ENCODE measurements at regions not wholly inside any gene's neighbourhood (a gene's known extent, or its start where the extent isn't known, plus 50 kb on each side); places are given as distances from the start of the nearest gene placed in this dataset.

DNA sequence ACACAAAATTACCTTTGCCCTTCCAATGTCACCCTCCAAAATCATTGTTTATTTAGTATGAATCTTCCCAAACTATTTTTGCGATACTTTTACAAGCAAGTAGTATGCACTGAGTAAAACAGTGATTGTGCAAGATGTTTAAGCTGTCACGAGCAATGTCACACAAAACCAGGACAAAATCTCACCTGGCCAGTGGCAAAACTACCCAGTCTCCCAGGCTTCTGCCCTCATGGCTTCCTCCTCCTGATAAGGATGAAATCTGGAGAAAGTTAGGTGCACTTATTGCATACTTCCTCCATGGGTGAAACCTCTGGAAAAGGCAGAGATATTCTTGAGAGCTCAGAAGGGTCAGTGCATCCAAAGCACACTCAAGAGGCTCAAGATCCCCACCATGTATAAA lies 500.8 kb downstream of the IRS2 start:
- Histone ChIP-seq H3K27ac (no peak overlapping the region), H3K9me3 (no peaks in the 10 kb centered on the region), H3K27me3 (replicated peaks in 1 of 7) (no peaks in the 10 kb centered on the region), H3K4me1 (no peaks in the 10 kb centered on the region), H3K36me3 (no peaks in the 10 kb centered on the region), H3K4me3 (no peak overlapping the region)
- WGBS, 5 donors, result 78 to 88% (median 84%) methylated on average over 2 of the region's 2 CpGs
- intact Hi-C loops (cut with DNase I; ENCODE audit: low total_unique reads), result no loop called here
- TF ChIP-seq POLR2A (IDR thresholded peaks at IDR 0.05) (no peak), POLR2AphosphoS5 (IDR thresholded peaks at IDR 0.05) (no peak)
- TF ChIP-seq, protein P1, sequence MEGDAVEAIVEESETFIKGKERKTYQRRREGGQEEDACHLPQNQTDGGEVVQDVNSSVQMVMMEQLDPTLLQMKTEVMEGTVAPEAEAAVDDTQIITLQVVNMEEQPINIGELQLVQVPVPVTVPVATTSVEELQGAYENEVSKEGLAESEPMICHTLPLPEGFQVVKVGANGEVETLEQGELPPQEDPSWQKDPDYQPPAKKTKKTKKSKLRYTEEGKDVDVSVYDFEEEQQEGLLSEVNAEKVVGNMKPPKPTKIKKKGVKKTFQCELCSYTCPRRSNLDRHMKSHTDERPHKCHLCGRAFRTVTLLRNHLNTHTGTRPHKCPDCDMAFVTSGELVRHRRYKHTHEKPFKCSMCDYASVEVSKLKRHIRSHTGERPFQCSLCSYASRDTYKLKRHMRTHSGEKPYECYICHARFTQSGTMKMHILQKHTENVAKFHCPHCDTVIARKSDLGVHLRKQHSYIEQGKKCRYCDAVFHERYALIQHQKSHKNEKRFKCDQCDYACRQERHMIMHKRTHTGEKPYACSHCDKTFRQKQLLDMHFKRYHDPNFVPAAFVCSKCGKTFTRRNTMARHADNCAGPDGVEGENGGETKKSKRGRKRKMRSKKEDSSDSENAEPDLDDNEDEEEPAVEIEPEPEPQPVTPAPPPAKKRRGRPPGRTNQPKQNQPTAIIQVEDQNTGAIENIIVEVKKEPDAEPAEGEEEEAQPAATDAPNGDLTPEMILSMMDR (IDR thresholded peaks at IDR 0.05 in 8 of 11, conservative IDR thresholded peaks at IDR 0.05 in 3 of 11), result no peak
- DNase-seq, result no peak

- H3K36me3 ChIP-seq, result no peaks in the 10 kb centered on the region
- no peaks in the 10 kb centered on the region for H3K27me3 ChIP-seq (replicated peaks in 1 of 7)
- no peaks in the 10 kb centered on the region for H3K4me1 ChIP-seq
- no peak overlapping the region for H3K27ac ChIP-seq
- H3K4me3 ChIP-seq, result no peak overlapping the region
- DNase-seq, result no peak
- TF ChIP-seq, protein P1 (IDR thresholded peaks at IDR 0.05 in 8 of 11, conservative IDR thresholded peaks at IDR 0.05 in 3 of 11), result no peak
- TF ChIP-seq POLR2AphosphoS5 (IDR thresholded peaks at IDR 0.05) (no peak), POLR2A (IDR thresholded peaks at IDR 0.05) (no peak)
- intact Hi-C loops (cut with DNase I; ENCODE audit: low total_unique reads), result no loop called here
- WGBS, 5 donors, result 75 to 88% (median 84%) methylated on average over 11 of the region's 11 CpGs
- no peaks in the 10 kb centered on the region for H3K9me3 ChIP-seq
These were observed 504.3 kb downstream of the IRS2 start for GRCh38 chr13:109281903-109282635.

GRCh38 chr13:109281017-109281902 lies 505.1 kb downstream of the IRS2 start:
- intact Hi-C loops (cut with DNase I; ENCODE audit: low total_unique reads), result no loop called here
- Histone ChIP-seq H3K4me3 (no peak overlapping the region), H3K9me3 (no peaks in the 10 kb centered on the region), H3K4me1 (no peaks in the 10 kb centered on the region), H3K27ac (no peak overlapping the region), H3K27me3 (replicated peaks in 1 of 7) (no peaks in the 10 kb centered on the region), H3K36me3 (no peaks in the 10 kb centered on the region)
- DNase-seq, result no peak
- TF ChIP-seq POLR2AphosphoS5 (IDR thresholded peaks at IDR 0.05), result no peak
- TF ChIP-seq, protein P1 (IDR thresholded peaks at IDR 0.05 in 8 of 11, conservative IDR thresholded peaks at IDR 0.05 in 3 of 11), result no peak
- TF ChIP-seq POLR2A (IDR thresholded peaks at IDR 0.05), result no peak
- WGBS, 5 donors, result 69 to 84% (median 77%) methylated on average over 11 of the region's 11 CpGs

- Histone ChIP-seq H3K36me3 (no peaks in the 10 kb centered on the region), H3K9me3 (no peaks in the 10 kb centered on the region), H3K4me1 (no peaks in the 10 kb centered on the region), H3K27ac (no peak overlapping the region), H3K27me3 (replicated peaks in 1 of 7) (no peaks in the 10 kb centered on the region), H3K4me3 (no peak overlapping the region)
- DNase-seq, result no peak
- no peak for TF ChIP-seq POLR2AphosphoS5 (IDR thresholded peaks at IDR 0.05)
- TF ChIP-seq POLR2A (IDR thresholded peaks at IDR 0.05), result no peak
- TF ChIP-seq, protein P1 (IDR thresholded peaks at IDR 0.05 in 8 of 11, conservative IDR thresholded peaks at IDR 0.05 in 3 of 11), result no peak
- intact Hi-C loops (cut with DNase I; ENCODE audit: low total_unique reads), result no loop called here
- 77 to 88% (median 85%) methylated on average over 4 of the region's 4 CpGs for WGBS, 5 donors
These were observed 510.1 kb downstream of the IRS2 start for GRCh38 chr13:109276261-109276660.

Measured in spleen (tissue), 11 donors.